Activated effector memory CD4-positive, alpha-beta T cell treated with Interleukin-2 at 50 U/mL for 16 hours (primary cell): ENCODE measurements at regions not wholly inside any gene's neighbourhood (a gene's known extent, or its start where the extent isn't known, plus 50 kb on each side); places are given as distances from the start of the nearest gene placed in this dataset.

ENCODE experiments used
- DNase-seq: peaks from one replicate; pipeline ENCODE4 v3.0.0-alpha.2; 2020

GRCh38 chr6:2534406-2535042, 216.2 kb downstream of the MYLK4 start:
- DNase-seq = no peak

- DNase-seq = no peak
Observed at GRCh38 chr6:2531426-2532215, 219.1 kb downstream of the MYLK4 start.

GRCh38 chr6:2529211-2529719, 221.5 kb downstream of the MYLK4 start:
- no peak for DNase-seq

DNA sequence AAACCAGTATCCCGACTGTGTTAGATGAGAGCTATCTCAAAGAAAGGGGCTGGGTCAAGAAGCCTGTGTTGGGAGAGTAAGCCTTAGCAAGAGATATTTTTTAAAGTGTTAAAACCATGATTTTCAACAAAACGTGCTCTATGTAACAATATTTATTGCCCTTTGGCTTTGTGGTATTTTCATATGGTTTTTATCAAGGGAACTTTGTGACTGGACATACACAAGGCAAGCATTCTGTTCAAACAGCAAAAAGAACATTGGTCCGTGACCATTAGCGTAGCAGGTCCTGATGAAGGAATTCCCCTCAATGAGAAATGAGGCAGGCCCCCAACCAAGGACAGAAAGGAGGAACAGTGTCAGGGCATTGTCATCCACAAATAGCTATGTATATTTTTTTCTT, 222.6 kb downstream of the MYLK4 start:
- no peak for DNase-seq

DNA sequence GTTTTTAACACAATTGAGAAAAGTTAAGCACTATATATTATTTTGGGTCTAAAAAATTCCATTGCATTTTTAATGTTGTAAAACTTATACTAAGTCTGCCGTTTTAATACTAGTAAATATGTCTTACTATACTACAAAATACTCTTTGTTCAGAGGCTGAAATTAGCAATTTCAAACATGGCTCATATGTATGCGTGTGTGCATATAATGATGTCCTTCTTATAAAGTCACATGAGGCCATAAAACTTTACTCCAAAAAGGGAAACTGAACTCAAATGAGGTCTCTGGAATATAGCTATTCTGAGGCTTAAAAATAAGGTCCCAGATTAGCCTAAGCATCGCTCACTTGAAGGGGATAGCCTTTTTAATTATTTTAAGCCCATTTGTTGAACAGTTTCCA, 224.0 kb downstream of the MYLK4 start:
- no peak for DNase-seq

- no peak for DNase-seq
Observed at GRCh38 chr6:2524090-2524489, 226.6 kb downstream of the MYLK4 start.

GRCh38 chr6:2523061-2523460, 227.7 kb downstream of the MYLK4 start:
- no peak for DNase-seq

GRCh38 chr6:2522521-2522920, 228.2 kb downstream of the MYLK4 start:
- DNase-seq = no peak

- DNase-seq = no peak
Observed at GRCh38 chr6:2517855-2518473, 232.8 kb downstream of the MYLK4 start.

DNA sequence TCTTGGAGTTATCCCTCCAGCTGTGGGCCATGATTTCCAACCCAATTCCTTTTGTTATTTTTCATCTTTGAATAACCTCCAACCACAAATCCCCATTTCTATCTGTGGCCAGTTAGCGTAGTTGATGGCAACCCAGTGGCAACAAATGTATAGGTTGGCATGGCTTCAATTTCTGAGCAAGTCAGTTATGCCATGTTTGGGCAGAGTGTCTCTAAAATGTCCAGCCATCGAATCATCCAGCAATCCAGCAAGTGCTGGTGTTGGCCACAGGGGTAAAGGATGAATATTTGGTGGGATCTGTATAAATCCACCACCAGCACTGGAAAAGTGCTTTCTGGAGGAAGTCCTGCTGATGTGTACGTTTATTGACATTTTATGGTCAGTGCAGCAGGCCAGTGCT, 233.3 kb downstream of the MYLK4 start:
- DNase-seq = no peak

DNA sequence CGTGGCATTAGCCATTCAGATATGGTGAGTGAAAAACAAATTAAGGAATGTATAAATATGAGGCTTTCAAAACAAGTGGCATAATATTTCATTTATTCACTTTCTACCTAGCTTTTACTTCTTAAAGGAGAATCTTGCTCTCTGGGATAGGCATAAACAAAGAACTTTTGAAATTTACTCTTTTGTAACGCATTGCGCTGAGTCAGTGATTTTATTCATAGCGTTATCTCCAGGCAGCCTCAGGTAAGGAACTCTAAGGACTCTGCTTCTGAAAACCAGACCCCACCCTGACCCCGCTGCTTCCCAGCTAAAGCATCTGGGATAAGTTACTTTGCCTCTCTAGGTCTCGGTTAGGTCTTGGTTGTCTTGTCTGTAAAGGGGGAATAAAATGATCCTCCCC, 234.7 kb downstream of the MYLK4 start:
- DNase-seq = no peak

GRCh38 chr6:2514965-2515543, 235.7 kb downstream of the MYLK4 start:
- no peak for DNase-seq

DNA sequence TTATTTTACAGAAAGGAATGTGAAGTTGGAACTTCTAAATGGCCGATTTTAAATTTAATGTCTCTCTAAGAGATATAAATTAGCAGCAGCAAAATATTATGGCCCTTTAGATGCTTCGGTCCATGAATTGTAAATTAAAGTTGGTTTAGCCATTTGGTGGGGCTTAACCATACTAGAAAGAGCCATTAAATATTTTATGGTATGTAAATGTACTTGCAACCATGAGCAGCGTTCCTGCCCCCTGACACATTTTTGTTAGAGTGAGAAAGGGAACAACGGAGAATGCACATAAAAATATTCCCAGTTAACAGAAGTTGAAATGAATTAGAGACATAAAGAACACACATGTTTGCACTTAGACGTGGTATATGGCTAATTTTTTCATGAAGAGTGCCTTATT, 237.9 kb downstream of the MYLK4 start:
- DNase-seq = no peak

DNA sequence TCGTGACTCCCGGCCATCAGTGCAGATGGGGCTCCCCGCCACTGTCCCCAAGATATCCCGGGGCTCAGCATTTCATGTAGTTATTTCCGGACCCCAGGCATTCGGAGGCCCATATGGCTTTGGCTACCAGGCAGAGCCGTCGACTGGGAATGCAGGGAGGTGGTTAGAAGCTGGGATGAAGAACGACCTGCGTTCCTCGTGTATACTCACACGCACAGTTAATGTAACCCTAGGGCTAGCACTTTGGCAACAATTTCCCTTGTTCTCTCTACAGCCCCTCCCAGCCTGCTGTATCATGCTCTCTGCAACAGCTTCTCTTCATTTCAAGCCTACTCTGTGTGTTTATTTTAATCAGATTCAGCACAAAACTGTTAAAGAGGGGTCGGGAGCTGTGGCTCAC, 240.4 kb downstream of the MYLK4 start:
- no peak for DNase-seq

DNA sequence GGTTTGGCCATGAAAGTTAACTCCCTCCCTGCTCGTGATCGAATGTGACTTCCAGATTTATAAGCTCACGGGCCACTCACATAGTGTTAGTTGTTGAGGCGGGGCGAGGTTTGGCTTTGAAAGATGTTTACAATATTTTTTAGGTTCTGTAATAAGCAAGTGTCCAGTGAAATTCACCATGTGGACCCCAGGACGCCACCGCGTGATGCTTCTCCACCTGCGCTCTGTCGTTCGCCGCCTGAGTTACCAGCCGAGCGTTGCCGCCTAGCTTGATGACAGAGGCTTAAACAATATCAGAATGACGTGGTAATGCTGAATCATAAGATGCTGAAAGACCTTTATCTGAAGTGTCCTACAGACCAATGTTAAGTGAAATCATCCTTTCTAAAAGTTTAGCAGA, 241.0 kb downstream of the MYLK4 start:
- DNase-seq = no peak

DNA sequence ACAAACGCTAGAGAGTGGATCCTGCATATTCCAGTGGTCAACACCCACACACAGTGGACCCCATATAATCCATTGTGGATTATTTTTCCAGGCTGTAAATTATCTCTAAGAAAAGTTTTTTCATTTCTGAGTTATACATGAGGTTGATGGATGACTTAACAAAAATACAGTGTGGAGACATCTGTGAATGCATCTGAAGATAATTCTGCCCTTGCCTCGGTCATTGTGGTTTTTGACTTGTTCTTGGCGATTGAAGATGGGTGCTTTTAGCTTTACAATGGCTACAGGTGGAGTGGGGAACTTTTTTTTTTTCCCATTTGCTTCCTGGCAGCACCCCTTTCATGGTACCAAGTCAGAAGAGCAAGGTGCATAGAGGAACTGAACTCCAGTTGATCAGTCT, 242.7 kb downstream of the MYLK4 start:
- DNase-seq = no peak

GRCh38 chr6:2507521-2508037, 243.1 kb downstream of the MYLK4 start:
- no peak for DNase-seq

GRCh38 chr6:2507016-2507415, 243.7 kb downstream of the MYLK4 start:
- no peak for DNase-seq

DNA sequence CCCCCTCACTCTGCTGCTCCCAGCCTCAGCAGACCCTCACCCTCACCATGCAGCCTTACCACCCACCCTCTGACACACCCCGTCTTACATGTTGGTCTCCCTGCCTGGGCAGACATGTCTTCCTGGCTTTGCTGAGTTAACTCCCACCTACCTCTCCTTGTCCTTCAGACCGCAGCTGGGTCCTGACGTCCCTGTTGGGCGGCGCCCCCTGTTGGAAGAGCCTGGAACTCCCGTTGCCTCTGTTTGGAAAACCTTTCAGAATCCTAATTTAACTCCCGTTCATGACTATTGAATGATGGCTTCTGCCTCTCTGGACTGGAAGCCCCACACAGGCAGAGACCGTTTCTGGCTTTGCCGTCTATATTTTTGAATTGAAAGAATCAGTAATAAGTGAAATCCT, 245.1 kb downstream of the MYLK4 start:
- no peak for DNase-seq

DNA sequence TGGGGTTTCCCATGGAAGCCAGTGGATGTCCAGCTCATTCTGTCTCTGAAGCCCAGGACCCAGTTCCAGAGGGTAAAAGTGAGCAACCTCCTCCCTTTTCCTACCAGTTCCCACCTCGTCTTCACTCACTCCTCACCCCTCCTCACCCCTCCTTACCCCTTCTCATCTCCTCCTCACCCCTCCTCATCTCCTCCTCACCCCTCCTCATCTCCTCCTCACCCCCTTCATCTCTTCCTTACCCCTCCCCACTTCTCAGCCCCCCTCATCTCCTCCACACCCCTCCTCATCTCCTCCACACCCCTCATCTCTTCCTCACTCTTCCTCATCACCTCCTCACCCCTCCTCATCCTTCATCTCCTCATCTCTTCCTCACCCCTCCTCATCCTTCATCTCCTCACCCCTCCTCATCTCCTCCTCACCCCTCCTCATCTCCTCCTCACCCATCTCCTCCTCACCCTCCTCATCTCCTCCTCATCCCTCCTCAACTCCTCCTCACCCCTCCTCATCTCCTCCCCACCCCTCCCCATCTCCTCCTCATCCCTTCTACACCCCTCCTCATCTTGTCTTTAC, 246.1 kb downstream of the MYLK4 start:
- no peak for DNase-seq

GRCh38 chr6:2503816-2504494, 246.8 kb downstream of the MYLK4 start:
- DNase-seq = no peak

DNA sequence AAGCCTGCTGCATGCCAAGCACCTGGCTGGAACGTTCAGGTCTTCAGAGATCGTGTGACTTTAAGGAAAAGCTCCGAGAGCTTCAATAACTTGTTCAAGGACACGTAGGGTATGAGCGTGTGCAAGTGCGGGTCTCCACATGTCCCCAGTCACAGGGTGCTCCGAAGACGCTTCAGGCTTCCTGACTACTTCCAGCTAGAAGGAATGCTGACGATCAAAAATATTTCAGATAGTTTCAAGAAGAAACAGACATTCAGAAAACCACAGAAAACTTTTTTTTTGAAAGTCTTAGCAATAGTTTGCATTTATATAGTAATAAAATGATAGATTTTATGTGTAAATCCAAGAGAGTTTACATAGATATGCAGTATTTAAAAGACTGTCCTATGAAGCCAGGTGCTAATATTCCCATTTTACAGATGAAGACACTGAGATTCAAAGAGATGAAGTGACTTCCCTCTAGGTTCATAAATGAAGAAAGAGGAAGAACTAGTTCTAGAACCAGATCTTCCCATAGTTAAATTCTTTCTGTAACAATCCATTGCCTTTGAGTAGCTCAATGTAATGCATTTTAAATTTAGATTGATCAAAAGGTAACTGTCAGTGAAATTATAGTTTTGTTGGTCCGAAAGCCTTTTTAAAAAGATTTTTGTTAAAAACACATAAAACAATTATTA, 247.6 kb downstream of the MYLK4 start:
- no peak for DNase-seq
